ENCODE measurements at regions not wholly inside any gene's neighbourhood (a gene's known extent, or its start where the extent isn't known, plus 50 kb on each side); places are given as distances from the start of the nearest gene placed in this dataset.

DNA sequence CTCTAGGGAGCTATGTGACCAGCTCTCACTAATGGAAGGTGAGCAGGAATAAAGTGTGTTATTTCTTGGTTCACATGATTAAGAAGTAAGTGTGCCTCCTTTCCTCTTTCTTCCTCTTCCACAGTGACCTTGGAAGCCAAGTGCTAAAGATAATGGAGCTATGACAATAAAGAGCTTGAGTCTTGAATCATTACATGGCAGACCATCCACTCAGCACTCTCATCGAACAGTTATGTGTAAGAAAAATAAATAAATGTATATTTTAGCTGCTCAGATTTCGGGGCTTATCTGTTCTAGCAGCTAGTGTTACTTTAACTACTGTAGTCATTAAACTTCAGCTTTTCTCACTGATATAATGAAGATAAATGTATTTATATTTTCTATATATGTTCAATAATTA, 72.9 kb downstream of the HDGFL1 start (continued):
- TF ChIP-seq, protein P1, sequence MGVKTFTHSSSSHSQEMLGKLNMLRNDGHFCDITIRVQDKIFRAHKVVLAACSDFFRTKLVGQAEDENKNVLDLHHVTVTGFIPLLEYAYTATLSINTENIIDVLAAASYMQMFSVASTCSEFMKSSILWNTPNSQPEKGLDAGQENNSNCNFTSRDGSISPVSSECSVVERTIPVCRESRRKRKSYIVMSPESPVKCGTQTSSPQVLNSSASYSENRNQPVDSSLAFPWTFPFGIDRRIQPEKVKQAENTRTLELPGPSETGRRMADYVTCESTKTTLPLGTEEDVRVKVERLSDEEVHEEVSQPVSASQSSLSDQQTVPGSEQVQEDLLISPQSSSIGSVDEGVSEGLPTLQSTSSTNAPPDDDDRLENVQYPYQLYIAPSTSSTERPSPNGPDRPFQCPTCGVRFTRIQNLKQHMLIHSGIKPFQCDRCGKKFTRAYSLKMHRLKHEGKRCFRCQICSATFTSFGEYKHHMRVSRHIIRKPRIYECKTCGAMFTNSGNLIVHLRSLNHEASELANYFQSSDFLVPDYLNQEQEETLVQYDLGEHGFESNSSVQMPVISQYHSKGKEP (tag by site-specific recombination; IDR thresholded peaks at IDR 0.05) = no peak
- TF ChIP-seq, protein P2, sequence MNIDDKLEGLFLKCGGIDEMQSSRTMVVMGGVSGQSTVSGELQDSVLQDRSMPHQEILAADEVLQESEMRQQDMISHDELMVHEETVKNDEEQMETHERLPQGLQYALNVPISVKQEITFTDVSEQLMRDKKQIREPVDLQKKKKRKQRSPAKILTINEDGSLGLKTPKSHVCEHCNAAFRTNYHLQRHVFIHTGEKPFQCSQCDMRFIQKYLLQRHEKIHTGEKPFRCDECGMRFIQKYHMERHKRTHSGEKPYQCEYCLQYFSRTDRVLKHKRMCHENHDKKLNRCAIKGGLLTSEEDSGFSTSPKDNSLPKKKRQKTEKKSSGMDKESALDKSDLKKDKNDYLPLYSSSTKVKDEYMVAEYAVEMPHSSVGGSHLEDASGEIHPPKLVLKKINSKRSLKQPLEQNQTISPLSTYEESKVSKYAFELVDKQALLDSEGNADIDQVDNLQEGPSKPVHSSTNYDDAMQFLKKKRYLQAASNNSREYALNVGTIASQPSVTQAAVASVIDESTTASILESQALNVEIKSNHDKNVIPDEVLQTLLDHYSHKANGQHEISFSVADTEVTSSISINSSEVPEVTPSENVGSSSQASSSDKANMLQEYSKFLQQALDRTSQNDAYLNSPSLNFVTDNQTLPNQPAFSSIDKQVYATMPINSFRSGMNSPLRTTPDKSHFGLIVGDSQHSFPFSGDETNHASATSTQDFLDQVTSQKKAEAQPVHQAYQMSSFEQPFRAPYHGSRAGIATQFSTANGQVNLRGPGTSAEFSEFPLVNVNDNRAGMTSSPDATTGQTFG (tag by site-specific recombination; IDR thresholded peaks at IDR 0.05; ENCODE audit: borderline replicate concordance) = no peak
- TF ChIP-seq, protein P3, sequence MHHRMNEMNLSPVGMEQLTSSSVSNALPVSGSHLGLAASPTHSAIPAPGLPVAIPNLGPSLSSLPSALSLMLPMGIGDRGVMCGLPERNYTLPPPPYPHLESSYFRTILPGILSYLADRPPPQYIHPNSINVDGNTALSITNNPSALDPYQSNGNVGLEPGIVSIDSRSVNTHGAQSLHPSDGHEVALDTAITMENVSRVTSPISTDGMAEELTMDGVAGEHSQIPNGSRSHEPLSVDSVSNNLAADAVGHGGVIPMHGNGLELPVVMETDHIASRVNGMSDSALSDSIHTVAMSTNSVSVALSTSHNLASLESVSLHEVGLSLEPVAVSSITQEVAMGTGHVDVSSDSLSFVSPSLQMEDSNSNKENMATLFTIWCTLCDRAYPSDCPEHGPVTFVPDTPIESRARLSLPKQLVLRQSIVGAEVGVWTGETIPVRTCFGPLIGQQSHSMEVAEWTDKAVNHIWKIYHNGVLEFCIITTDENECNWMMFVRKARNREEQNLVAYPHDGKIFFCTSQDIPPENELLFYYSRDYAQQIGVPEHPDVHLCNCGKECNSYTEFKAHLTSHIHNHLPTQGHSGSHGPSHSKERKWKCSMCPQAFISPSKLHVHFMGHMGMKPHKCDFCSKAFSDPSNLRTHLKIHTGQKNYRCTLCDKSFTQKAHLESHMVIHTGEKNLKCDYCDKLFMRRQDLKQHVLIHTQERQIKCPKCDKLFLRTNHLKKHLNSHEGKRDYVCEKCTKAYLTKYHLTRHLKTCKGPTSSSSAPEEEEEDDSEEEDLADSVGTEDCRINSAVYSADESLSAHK (tag by site-specific recombination; IDR thresholded peaks at IDR 0.05) = no peak
- TF ChIP-seq ZNF132 (tag by site-specific recombination; IDR thresholded peaks at IDR 0.05; ENCODE audit: borderline replicate concordance) (no peak), OVOL3 (tag by site-specific recombination; IDR thresholded peaks at IDR 0.05) (no peak)
- TF ChIP-seq, protein P4, sequence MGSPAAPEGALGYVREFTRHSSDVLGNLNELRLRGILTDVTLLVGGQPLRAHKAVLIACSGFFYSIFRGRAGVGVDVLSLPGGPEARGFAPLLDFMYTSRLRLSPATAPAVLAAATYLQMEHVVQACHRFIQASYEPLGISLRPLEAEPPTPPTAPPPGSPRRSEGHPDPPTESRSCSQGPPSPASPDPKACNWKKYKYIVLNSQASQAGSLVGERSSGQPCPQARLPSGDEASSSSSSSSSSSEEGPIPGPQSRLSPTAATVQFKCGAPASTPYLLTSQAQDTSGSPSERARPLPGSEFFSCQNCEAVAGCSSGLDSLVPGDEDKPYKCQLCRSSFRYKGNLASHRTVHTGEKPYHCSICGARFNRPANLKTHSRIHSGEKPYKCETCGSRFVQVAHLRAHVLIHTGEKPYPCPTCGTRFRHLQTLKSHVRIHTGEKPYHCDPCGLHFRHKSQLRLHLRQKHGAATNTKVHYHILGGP (tag by site-specific recombination; IDR thresholded peaks at IDR 0.05) = no peak

DNA sequence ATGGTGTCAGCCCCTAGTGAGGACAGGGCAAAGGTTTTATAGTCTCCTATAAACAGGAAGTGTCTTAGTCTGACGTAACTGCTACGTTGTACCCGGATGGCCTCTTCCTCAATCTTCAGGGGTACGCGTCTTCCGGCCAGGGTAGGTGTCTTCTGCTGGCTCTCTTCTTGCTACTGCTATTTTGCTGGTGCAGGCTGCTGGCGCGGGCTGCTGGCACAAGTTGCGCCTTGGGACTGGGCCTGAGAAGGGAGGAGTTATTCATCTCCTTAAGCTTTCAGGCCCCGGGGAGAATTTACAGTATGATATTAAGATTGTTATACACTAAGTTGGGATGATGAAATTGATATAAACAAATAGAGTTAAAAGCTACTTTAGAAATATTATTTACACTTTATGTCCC, 74.4 kb downstream of the HDGFL1 start:
- ChIA-PET POLR2A (no interaction called here), CTCF (no interaction called here)
- no peak overlapping the region for H3K27ac ChIP-seq (ENCODE audit: extremely low read depth, low read depth, low read length)
- TF ChIP-seq ZNF121 (tag by site-specific recombination; IDR thresholded peaks at IDR 0.05) (no peak), ZNF10 (tag by site-specific recombination; IDR thresholded peaks at IDR 0.05) (no peak), SCRT1 (tag by site-specific recombination; IDR thresholded peaks at IDR 0.05; ENCODE audit: borderline replicate concordance) (no peak), ZNF391 (tag by site-specific recombination; IDR thresholded peaks at IDR 0.05; ENCODE audit: borderline replicate concordance, low read depth) (no peak), BCL11A (tag by site-specific recombination; IDR thresholded peaks at IDR 0.05; ENCODE audit: low read depth) (no peak), ZNF558 (tag by site-specific recombination; IDR thresholded peaks at IDR 0.05) (no peak), ZNF248 (tag by site-specific recombination; IDR thresholded peaks at IDR 0.05) (no peak), ZNF830 (tag by site-specific recombination; IDR thresholded peaks at IDR 0.05; ENCODE audit: low read depth) (no peak), ZNF792 (tag by site-specific recombination; IDR thresholded peaks at IDR 0.05) (no peak), ZNF623 (tag by site-specific recombination; IDR thresholded peaks at IDR 0.05) (no peak), ZNF433 (tag by site-specific recombination; IDR thresholded peaks at IDR 0.05; ENCODE audit: low read depth) (no peak)
- TF ChIP-seq, protein P5, sequence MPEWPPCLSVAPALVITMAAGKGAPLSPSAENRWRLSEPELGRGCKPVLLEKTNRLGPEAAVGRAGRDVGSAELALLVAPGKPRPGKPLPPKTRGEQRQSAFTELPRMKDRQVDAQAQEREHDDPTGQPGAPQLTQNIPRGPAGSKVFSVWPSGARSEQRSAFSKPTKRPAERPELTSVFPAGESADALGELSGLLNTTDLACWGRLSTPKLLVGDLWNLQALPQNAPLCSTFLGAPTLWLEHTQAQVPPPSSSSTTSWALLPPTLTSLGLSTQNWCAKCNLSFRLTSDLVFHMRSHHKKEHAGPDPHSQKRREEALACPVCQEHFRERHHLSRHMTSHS (tag by site-specific recombination; IDR thresholded peaks at IDR 0.05) = no peak
- TF ChIP-seq, protein P6, sequence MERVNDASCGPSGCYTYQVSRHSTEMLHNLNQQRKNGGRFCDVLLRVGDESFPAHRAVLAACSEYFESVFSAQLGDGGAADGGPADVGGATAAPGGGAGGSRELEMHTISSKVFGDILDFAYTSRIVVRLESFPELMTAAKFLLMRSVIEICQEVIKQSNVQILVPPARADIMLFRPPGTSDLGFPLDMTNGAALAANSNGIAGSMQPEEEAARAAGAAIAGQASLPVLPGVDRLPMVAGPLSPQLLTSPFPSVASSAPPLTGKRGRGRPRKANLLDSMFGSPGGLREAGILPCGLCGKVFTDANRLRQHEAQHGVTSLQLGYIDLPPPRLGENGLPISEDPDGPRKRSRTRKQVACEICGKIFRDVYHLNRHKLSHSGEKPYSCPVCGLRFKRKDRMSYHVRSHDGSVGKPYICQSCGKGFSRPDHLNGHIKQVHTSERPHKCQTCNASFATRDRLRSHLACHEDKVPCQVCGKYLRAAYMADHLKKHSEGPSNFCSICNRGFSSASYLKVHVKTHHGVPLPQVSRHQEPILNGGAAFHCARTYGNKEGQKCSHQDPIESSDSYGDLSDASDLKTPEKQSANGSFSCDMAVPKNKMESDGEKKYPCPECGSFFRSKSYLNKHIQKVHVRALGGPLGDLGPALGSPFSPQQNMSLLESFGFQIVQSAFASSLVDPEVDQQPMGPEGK (tag by site-specific recombination; IDR thresholded peaks at IDR 0.05) = no peak
- TF ChIP-seq, protein P7, sequence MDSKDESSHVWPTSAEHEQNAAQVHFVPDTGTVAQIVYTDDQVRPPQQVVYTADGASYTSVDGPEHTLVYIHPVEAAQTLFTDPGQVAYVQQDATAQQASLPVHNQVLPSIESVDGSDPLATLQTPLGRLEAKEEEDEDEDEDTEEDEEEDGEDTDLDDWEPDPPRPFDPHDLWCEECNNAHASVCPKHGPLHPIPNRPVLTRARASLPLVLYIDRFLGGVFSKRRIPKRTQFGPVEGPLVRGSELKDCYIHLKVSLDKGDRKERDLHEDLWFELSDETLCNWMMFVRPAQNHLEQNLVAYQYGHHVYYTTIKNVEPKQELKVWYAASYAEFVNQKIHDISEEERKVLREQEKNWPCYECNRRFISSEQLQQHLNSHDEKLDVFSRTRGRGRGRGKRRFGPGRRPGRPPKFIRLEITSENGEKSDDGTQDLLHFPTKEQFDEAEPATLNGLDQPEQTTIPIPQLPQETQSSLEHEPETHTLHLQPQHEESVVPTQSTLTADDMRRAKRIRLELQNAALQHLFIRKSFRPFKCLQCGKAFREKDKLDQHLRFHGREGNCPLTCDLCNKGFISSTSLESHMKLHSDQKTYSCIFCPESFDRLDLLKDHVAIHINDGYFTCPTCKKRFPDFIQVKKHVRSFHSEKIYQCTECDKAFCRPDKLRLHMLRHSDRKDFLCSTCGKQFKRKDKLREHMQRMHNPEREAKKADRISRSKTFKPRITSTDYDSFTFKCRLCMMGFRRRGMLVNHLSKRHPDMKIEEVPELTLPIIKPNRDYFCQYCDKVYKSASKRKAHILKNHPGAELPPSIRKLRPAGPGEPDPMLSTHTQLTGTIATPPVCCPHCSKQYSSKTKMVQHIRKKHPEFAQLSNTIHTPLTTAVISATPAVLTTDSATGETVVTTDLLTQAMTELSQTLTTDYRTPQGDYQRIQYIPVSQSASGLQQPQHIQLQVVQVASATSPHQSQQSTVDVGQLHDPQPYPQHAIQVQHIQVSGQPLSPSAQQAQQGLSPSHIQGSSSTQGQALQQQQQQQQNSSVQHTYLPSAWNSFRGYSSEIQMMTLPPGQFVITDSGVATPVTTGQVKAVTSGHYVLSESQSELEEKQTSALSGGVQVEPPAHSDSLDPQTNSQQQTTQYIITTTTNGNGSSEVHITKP (tag by site-specific recombination; IDR thresholded peaks at IDR 0.05) = no peak
- H3K4me3 ChIP-seq (ENCODE audit: low read depth, low read length) = no peak overlapping the region
- H3K4me1 ChIP-seq (ENCODE audit: control insufficient read depth, insufficient read depth, low read length) = peaks cover 5% of the 10 kb centered on the region; the same call in 1 of the 2 replicates
- H3K9me3 ChIP-seq (ENCODE audit: control insufficient read depth, insufficient read depth, low read depth, low read length) = no peaks in the 10 kb centered on the region
- no peaks in the 10 kb centered on the region for H3K36me3 ChIP-seq (ENCODE audit: control insufficient read depth in 2 of 2, insufficient read depth in 1 of 2, low read length in 2 of 2)
